NT2/D1 (cell line): ENCODE measurements at regions not wholly inside any gene's neighbourhood (a gene's known extent, or its start where the extent isn't known, plus 50 kb on each side); places are given as distances from the start of the nearest gene placed in this dataset.
"Not testable (repeated sequence)": the region's sequence is repeated elsewhere in the genome, so short reads cannot be mapped to it uniquely, and the experiment has no call there.

Experiments
- DNase-seq: peaks from one replicate; pipeline ENCODE4 v3.0.0-alpha.2; 2011; ENCODE audit warnings: low read depth, low spot score
- H3K27me3 ChIP-seq: 2 replicates; pipeline ENCODE4 v1.6.0; 2011; ENCODE audit warnings: mild to moderate bottlenecking; ENCODE audit not compliant: insufficient read length, insufficient read depth
- H3K36me3 ChIP-seq: 2 replicates; pipeline ENCODE4 v1.6.1; 2011; ENCODE audit warnings: mild to moderate bottlenecking, low read length, mixed read lengths; ENCODE audit not compliant: insufficient read depth, insufficient read length
- H3K4me1 ChIP-seq: 2 replicates; pipeline ENCODE4 v1.5.1; 2011; ENCODE audit not compliant: insufficient read depth, insufficient read length
- H3K4me3 ChIP-seq: 2 replicates; pipeline ENCODE4 v1.5.1; 2011; ENCODE audit warnings: low read depth; ENCODE audit not compliant: insufficient read length
- H3K9ac ChIP-seq: 2 replicates; pipeline ENCODE4 v1.6.0; 2011; ENCODE audit warnings: low read depth; ENCODE audit not compliant: insufficient read length
- H3K9me3 ChIP-seq: 2 replicates; pipeline ENCODE4 v1.5.1; 2011; ENCODE audit warnings: mild to moderate bottlenecking, low read length; ENCODE audit not compliant: insufficient read depth
- SUZ12 ChIP-seq: IDR thresholded peaks from 2 replicates; pipeline ENCODE4 v1.6.1; 2011; ENCODE audit not compliant: insufficient read length, insufficient read depth; ENCODE audit errors: extremely low read depth
- YY1 ChIP-seq: IDR thresholded peaks from 2 replicates; pipeline ENCODE4 v1.6.1; 2011; ENCODE audit not compliant: insufficient read length, insufficient read depth
- ZNF274 ChIP-seq: IDR thresholded peaks from 2 replicates; pipeline ENCODE4 v1.6.1; 2011; ENCODE audit warnings: mild to moderate bottlenecking, low read depth, low read length

DNA sequence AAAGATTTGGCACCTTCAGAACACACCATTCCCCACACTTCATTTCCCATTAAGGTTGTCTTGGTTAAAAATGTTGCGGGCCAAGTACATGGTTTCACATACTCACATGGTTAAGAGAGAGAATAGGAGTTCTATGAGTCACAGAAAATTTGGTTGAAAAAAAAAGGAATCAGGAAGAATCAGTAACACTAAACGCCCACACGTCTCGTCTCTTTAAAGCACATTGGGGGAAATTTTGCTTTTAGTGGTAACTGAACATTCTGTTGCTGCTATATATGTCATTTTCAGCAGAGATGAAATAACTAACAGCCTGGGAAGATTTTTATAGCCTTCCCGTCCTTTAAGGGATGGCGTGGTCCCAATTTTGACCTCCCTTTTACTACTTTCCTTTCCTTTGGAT, 132.9 kb upstream of the ERG start:
- TF ChIP-seq YY1: no peak
- no peak for TF ChIP-seq SUZ12
- no peak for TF ChIP-seq ZNF274
- Histone ChIP-seq H3K4me3 (no peak overlapping the region), H3K9ac (no peak overlapping the region), H3K36me3 (no peaks in the 10 kb centered on the region), H3K27me3 (no peaks in the 10 kb centered on the region), H3K4me1 (no peaks in the 10 kb centered on the region), H3K9me3 (peaks cover 19% of the 10 kb centered on the region; the same call in 1 of the 2 replicates)
- DNase-seq: no peak

DNA sequence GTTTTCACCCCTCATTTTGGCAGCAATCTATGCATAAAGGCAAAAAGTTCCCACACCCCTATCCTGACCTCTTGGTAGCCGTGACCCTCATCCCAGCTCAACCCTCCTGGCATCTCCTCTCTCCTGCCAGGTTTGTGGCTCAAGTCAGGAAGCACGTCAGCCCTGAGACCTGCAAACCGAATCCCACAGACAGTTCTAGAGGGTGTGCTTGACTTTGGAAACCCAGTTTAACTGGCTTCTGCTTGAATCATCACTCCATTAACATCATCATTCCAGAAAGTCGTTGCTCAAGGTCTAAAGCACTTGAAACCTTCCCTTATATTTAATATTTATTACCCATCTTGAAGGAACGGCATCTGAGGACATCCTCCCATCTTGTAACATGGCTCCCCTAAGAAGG, 133.4 kb upstream of the ERG start:
- no peak overlapping the region for H3K4me3 ChIP-seq
- TF ChIP-seq SUZ12 (no peak), YY1 (no peak), ZNF274 (no peak)

GRCh38 chr21:38637161-38637560, 138.9 kb upstream of the ERG start:
- TF ChIP-seq SUZ12 (no peak), YY1 (no peak), ZNF274 (no peak)
- Histone ChIP-seq H3K9me3 (peaks cover 20% of the 10 kb centered on the region; the same call in 1 of the 2 replicates), H3K27me3 (no peaks in the 10 kb centered on the region), H3K36me3 (no peaks in the 10 kb centered on the region), H3K9ac (no peak overlapping the region), H3K4me3 (no peak overlapping the region), H3K4me1 (no peaks in the 10 kb centered on the region)
- no peak for DNase-seq

More for the DNA sequence above, 133.4 kb upstream of the ERG start:
- no peaks in the 10 kb centered on the region for H3K4me1 ChIP-seq
- H3K9ac ChIP-seq: no peak overlapping the region
- H3K36me3 ChIP-seq: no peaks in the 10 kb centered on the region
- H3K27me3 ChIP-seq: no peaks in the 10 kb centered on the region
- DNase-seq: no peak
- peaks cover 22% of the 10 kb centered on the region; the same call in 1 of the 2 replicates for H3K9me3 ChIP-seq

DNA sequence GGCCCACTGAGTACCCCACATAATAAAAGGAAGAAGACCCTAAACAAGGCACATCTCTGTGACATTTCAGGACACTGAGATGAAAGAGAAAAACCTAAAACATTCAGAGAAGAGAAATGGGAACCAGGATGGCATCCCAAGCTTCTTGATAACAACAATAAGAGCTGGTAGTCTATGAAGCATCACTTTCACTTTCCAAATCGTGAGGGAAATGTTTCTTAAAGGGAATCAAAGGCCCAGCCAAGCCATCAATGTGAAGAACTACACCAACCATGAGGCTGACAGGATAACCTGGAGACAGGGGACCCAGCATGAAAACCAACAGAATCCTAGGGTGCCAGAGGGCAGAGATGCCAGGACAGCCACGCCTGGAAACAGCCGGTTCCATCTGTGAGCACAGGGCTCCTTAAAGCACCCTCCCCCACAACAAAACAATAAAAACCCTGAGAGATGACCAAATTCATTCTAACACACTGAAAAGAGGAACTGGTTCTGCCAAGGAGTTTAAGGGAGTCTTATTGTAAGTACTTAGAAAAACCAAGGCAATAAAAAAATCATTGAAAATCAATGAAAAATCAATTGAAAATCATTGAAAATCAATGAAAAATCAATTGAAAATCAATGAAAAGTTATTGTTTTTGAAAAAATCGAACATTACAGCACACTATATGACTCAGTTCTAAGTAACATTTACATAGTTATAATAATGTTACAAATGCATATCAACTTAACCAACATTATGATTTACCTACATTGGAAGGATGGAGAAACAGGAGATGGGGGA, 141.5 kb upstream of the ERG start:
- Histone ChIP-seq H3K4me1 (no peaks in the 10 kb centered on the region), H3K36me3 (no peaks in the 10 kb centered on the region), H3K27me3 (no peaks in the 10 kb centered on the region), H3K9ac (no peak overlapping the region), H3K4me3 (no peak overlapping the region), H3K9me3 (peaks cover 20% of the 10 kb centered on the region; the same call in 1 of the 2 replicates)
- TF ChIP-seq YY1 (no peak), SUZ12 (no peak), ZNF274 (no peak)
- no peak for DNase-seq

DNA sequence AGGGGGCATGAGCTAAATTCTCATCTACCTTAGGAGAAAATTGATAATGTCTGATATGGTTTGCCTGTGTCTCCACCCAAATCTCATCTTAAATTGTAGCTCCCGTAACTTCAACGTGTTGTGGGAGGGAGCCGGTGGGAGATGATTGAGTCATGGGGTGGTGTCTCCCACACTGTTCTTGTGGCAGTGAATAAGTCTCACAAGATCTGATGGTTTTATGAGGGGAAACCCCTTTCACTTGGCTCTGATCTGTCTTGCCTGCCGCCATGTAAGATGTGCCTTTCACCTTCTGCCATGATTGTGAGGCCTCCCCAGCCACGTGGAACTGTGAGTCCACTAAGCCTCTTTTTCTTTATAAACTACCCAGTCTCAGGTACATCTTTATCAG, 142.1 kb upstream of the ERG start:
- H3K4me3 ChIP-seq: not testable (repeated sequence)

GRCh38 chr21:38643404-38644023, 145.2 kb upstream of the ERG start:
- Histone ChIP-seq H3K9me3 (peaks cover 10% of the 10 kb centered on the region; the same call in 1 of the 2 replicates), H3K4me3 (no peak overlapping the region), H3K9ac (no peak overlapping the region), H3K4me1 (no peaks in the 10 kb centered on the region), H3K36me3 (no peaks in the 10 kb centered on the region), H3K27me3 (peaks cover 2% of the 10 kb centered on the region)
- no peak for TF ChIP-seq ZNF274
- no peak for TF ChIP-seq SUZ12
- TF ChIP-seq YY1: no peak
- DNase-seq: peak; percentile 38

More for the DNA sequence above, 142.1 kb upstream of the ERG start:
- not testable (repeated sequence) for H3K27me3 ChIP-seq, H3K36me3 ChIP-seq, DNase-seq, H3K9ac ChIP-seq, H3K4me1 ChIP-seq
- peaks cover 20% of the 10 kb centered on the region; the same call in 1 of the 2 replicates for H3K9me3 ChIP-seq

DNA sequence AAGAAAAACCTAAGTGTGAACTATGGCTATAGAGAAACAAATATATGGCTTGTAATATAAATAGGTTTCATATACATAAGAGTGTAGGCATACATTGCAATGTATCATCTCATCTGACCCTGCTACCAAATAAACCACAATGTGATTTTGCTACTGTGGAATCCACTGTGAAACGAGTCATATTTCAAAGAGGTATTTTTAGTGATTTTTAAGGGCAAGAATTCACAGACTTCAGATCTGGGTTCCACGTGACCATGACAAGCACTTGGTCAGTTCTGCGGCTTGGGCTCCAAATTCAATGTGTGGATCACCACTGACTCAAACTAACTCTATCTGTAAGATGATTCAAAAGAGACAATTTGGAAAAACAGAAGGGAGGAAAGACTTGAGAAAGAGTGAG, 147.0 kb upstream of the ERG start:
- H3K4me3 ChIP-seq: no peak overlapping the region
- H3K27me3 ChIP-seq: peaks cover 2% of the 10 kb centered on the region
- H3K9me3 ChIP-seq: peaks cover 5% of the 10 kb centered on the region; the same call in 1 of the 2 replicates
- H3K4me1 ChIP-seq: no peaks in the 10 kb centered on the region
- DNase-seq: no peak
- H3K9ac ChIP-seq: no peak overlapping the region
- TF ChIP-seq ZNF274 (no peak), SUZ12 (no peak), YY1 (no peak)
- no peaks in the 10 kb centered on the region for H3K36me3 ChIP-seq
